SK-N-SH treated with all-trans-retinoic acid at 6 μM for 48 hours (cell line): ENCODE measurements at regions not wholly inside any gene's neighbourhood (a gene's known extent, or its start where the extent isn't known, plus 50 kb on each side); places are given as distances from the start of the nearest gene placed in this dataset.

ENCODE experiments used
- ATAC-seq: fragments of 200-7000 bp; cut with Tn5 transposase; 3 replicates; pipeline ENCODE4 v1.9.1; 2020; ENCODE audit warnings: mild to moderate bottlenecking, moderate library complexity
- ARNTL ChIP-seq: fragments of 450-650 bp; formaldehyde crosslinking; IDR thresholded peaks from 2 replicates; pipeline ENCODE4 v1.5.0; 2020; ENCODE audit warnings: low read depth, mild to moderate bottlenecking, moderate library complexity, borderline replicate concordance
- BACH2 ChIP-seq: fragments of 250-450 bp; sonication (Bioruptor Pico); IDR thresholded peaks from 2 replicates; pipeline ENCODE4 v1.9.0; 2021; ENCODE audit warnings: mild to moderate bottlenecking, borderline replicate concordance
- CREB5 ChIP-seq: fragments of 250-450 bp; sonication (Bioruptor Pico); IDR thresholded peaks from 2 replicates; pipeline ENCODE4 v1.5.1; 2020; ENCODE audit warnings: low read depth, mild to moderate bottlenecking, moderate library complexity
- CSDC2 ChIP-seq: fragments of 250-450 bp; sonication (Bioruptor Pico); IDR thresholded peaks from 2 replicates; pipeline ENCODE4 v1.5.0; 2020; ENCODE audit warnings: mild to moderate bottlenecking, moderate library complexity
- CSRNP3 ChIP-seq: fragments of 250-450 bp; sonication (Bioruptor Pico); IDR thresholded peaks from 2 replicates; pipeline ENCODE4 v1.5.1; 2021; ENCODE audit warnings: mild to moderate bottlenecking, moderate library complexity
- ESRRG ChIP-seq: fragments of 250-450 bp; sonication (Bioruptor Pico); IDR thresholded peaks from 2 replicates; pipeline ENCODE4 v1.6.1; 2021; ENCODE audit warnings: mild to moderate bottlenecking
- GLIS3 ChIP-seq: fragments of 250-450 bp; sonication (Bioruptor Pico); IDR thresholded peaks from 2 replicates; pipeline ENCODE4 v1.5.0; 2020; ENCODE audit warnings: mild to moderate bottlenecking, moderate library complexity
- ISL1 ChIP-seq: fragments of 250-450 bp; sonication (Bioruptor Pico); IDR thresholded peaks from 2 replicates; pipeline ENCODE4 v2.1.2; 2022; ENCODE audit warnings: mild to moderate bottlenecking, moderate library complexity
- OSR1 ChIP-seq: fragments of 250-450 bp; sonication (Bioruptor Pico); IDR thresholded peaks from 2 replicates; pipeline ENCODE4 v1.8.0; 2022; ENCODE audit warnings: moderate library complexity, mild to moderate bottlenecking, inconsistent platforms
- PATZ1 ChIP-seq: fragments of 250-450 bp; sonication (Bioruptor Pico); IDR thresholded peaks from 2 replicates; pipeline ENCODE4 v1.8.0; 2020; ENCODE audit warnings: mild to moderate bottlenecking, moderate library complexity, borderline replicate concordance
- POU6F1 ChIP-seq: fragments of 250-450 bp; sonication (Bioruptor Pico); IDR thresholded peaks from 2 replicates; pipeline ENCODE4 v1.8.0; 2021; ENCODE audit warnings: low read depth, mild to moderate bottlenecking, moderate library complexity, borderline replicate concordance
- PPARA ChIP-seq: fragments of 250-450 bp; sonication (Bioruptor Pico); IDR thresholded peaks from 2 replicates; pipeline ENCODE4 v1.5.0; 2020; ENCODE audit warnings: mild to moderate bottlenecking, borderline replicate concordance
- RARB ChIP-seq: fragments of 250-450 bp; sonication (Bioruptor Pico); IDR thresholded peaks from 2 replicates; pipeline ENCODE4 v1.8.0; 2021; ENCODE audit warnings: mild to moderate bottlenecking, moderate library complexity
- SNAI2 ChIP-seq: fragments of 250-450 bp; sonication (Bioruptor Pico); IDR thresholded peaks from 2 replicates; pipeline ENCODE4 v1.5.0; 2020; ENCODE audit warnings: mild to moderate bottlenecking, moderate library complexity
- TCF4 ChIP-seq: fragments of 250-450 bp; sonication (Bioruptor Pico); IDR thresholded peaks from 2 replicates; pipeline ENCODE4 v1.8.0; 2021; ENCODE audit warnings: mild to moderate bottlenecking, moderate library complexity, borderline replicate concordance
- TOX ChIP-seq: fragments of 250-450 bp; sonication (Bioruptor Pico); IDR thresholded peaks from 2 replicates; pipeline ENCODE4 v1.8.0; 2021; ENCODE audit warnings: mild to moderate bottlenecking, moderate library complexity, borderline replicate concordance
- TSHZ2 ChIP-seq: fragments of 250-450 bp; sonication (Bioruptor Pico); IDR thresholded peaks from 2 replicates; pipeline ENCODE4 v1.5.0; 2020; ENCODE audit warnings: mild to moderate bottlenecking, moderate library complexity
- ZC3H10 ChIP-seq: fragments of 250-450 bp; sonication (Bioruptor Pico); IDR thresholded peaks from 2 replicates; pipeline ENCODE4 v1.5.1; 2021; ENCODE audit warnings: mild to moderate bottlenecking, moderate library complexity
- ZNF565 ChIP-seq: fragments of 450-650 bp; formaldehyde crosslinking; conservative IDR thresholded peaks from 2 replicates; pipeline ENCODE4 v1.5.0; 2020; ENCODE audit warnings: low read depth, mild to moderate bottlenecking, moderate library complexity
- ZNF70 ChIP-seq: fragments of 450-650 bp; formaldehyde crosslinking; IDR thresholded peaks from 2 replicates; pipeline ENCODE4 v1.5.0; 2020; ENCODE audit warnings: mild to moderate bottlenecking, moderate library complexity

GRCh38 chr10:84924131-84924530 lies 595.7 kb downstream of the CCSER2 start (continued):
- TF ChIP-seq TSHZ2 (CRISPR knock-in tag) (no peak), CSRNP3 (CRISPR knock-in tag) (no peak), PPARA (CRISPR knock-in tag) (no peak)

GRCh38 chr10:84925495-84925894 lies 597.1 kb downstream of the CCSER2 start:
- TF ChIP-seq PATZ1 (CRISPR knock-in tag) (no peak), ZC3H10 (CRISPR knock-in tag) (no peak), SNAI2 (CRISPR knock-in tag) (no peak), CSDC2 (no peak), GLIS3 (CRISPR knock-in tag) (no peak), OSR1 (no peak), POU6F1 (CRISPR knock-in tag) (no peak)
- no peak for ATAC-seq

DNA sequence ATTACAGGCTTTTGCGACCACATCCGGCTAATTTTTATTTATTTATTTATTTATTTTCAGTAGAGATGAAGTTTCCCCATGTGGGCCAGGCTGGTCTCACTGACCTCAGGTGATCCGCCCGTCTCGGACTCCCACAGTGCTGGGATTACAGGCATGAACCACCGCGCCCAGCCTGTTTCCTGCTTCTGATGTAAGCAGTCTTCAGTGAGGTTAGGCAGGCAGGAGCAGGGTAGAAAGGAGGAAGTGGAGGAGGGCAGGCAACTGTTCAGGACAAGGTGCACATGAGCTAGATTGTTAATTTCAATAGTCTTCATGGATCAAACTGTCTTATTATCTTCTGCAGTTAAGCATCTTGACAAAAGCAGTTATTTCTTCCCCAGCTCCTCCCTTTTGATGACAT lies 605.0 kb downstream of the CCSER2 start:
- ATAC-seq: no peak
- no peak for TF ChIP-seq BACH2 (CRISPR knock-in tag)
- TF ChIP-seq CSRNP3 (CRISPR knock-in tag): no peak
- TF ChIP-seq ESRRG (CRISPR knock-in tag): no peak
- no peak for TF ChIP-seq ARNTL (CRISPR knock-in tag)
- no peak for TF ChIP-seq ZNF70 (CRISPR knock-in tag)
- TF ChIP-seq RARB (CRISPR knock-in tag): no peak
- TF ChIP-seq ZC3H10 (CRISPR knock-in tag): no peak
- no peak for TF ChIP-seq PPARA (CRISPR knock-in tag)
- TF ChIP-seq ZNF565 (CRISPR knock-in tag): no peak
- no peak for TF ChIP-seq CREB5 (CRISPR knock-in tag)
- no peak for TF ChIP-seq OSR1
- TF ChIP-seq PATZ1 (CRISPR knock-in tag): no peak
- TF ChIP-seq ISL1: no peak
- TF ChIP-seq POU6F1 (CRISPR knock-in tag): no peak
- no peak for TF ChIP-seq TSHZ2 (CRISPR knock-in tag)
- no peak for TF ChIP-seq TOX
- no peak for TF ChIP-seq CSDC2
- no peak for TF ChIP-seq TCF4 (CRISPR knock-in tag)
